SU-DHL-6 (cell line): ENCODE measurements at regions not wholly inside any gene's neighbourhood (a gene's known extent, or its start where the extent isn't known, plus 50 kb on each side); places are given as distances from the start of the nearest gene placed in this dataset.

Experiments
- CTCF ChIP-seq: fragments of 200-600 bp; sonication (generic); IDR thresholded peaks from one replicate; pipeline ENCODE4 v1.5.1; 2017; ENCODE audit warnings: antibody characterized with exemption, mild to moderate bottlenecking, low read length, moderate library complexity; ENCODE audit not compliant: insufficient read depth, poor library complexity, severe bottlenecking
- EZH2phosphoT487 ChIP-seq: fragments of 200-600 bp; sonication (generic), shearing (Covaris generic); conservative IDR thresholded peaks from 2 replicates; pipeline ENCODE4 v1.6.1; 2018; ENCODE audit warnings: mild to moderate bottlenecking, antibody characterized with exemption, low read length, moderate library complexity, mixed read lengths

GRCh38 chr9:21677834-21678233, 124.6 kb upstream of the MTAP start:
- TF ChIP-seq CTCF (no peak), EZH2phosphoT487 (no peak)
